ENCODE measurements at regions not wholly inside any gene's neighbourhood (a gene's known extent, or its start where the extent isn't known, plus 50 kb on each side); places are given as distances from the start of the nearest gene placed in this dataset.

- no peak overlapping the region for H3K27ac ChIP-seq
- H3K79me2 ChIP-seq (ENCODE audit: low read depth), result no peaks in the 10 kb centered on the region
- POLR2A ChIA-PET (ENCODE audit: unreplicated experiment), result no interaction called here
- H3K9me2 ChIP-seq (ENCODE audit: insufficient read depth), result no peaks in the 10 kb centered on the region
- DNase-seq, result no peak
- peaks cover 99% of the 10 kb centered on the region for H3K27me3 ChIP-seq (ENCODE audit: insufficient read depth, low read depth)
- no peaks in the 10 kb centered on the region for H3K36me3 ChIP-seq (ENCODE audit: low read depth)
- H3K9me3 ChIP-seq (ENCODE audit: insufficient read depth, low read depth), result no peaks in the 10 kb centered on the region; the same call in 1 of the 2 replicates
- TF ChIP-seq EZH2 (IDR thresholded peaks at IDR 0.05; ENCODE audit: low read depth), result no peak
- CTCF ChIA-PET, result no interaction called here
- H4K20me1 ChIP-seq (ENCODE audit: insufficient read depth), result no peaks in the 10 kb centered on the region
- no peaks in the 10 kb centered on the region for H3F3A ChIP-seq (ENCODE audit: insufficient read depth, low read depth)
- H3K4me1 ChIP-seq (replicated peaks; ENCODE audit: insufficient read depth), result no peaks in the 10 kb centered on the region
- intact Hi-C loops (cut with micrococcal nuclease; ENCODE audit: unreplicated experiment), result no loop called here
- H3K4me3 ChIP-seq, result no peak overlapping the region
- H2AFZ ChIP-seq, result no peak overlapping the region
- BruUV-seq (replicated peaks), result no TSS peak
- no peak overlapping the region for H3K4me2 ChIP-seq
Observed at GRCh38 chr6:33902457-33902853, 98.7 kb upstream of the MLN start.

- Histone ChIP-seq H3K79me2 (ENCODE audit: low read depth) (no peaks in the 10 kb centered on the region), H3K4me1 (replicated peaks; ENCODE audit: insufficient read depth) (no peaks in the 10 kb centered on the region), H2AFZ (no peak overlapping the region), H3K27ac (no peak overlapping the region), H3K36me3 (ENCODE audit: low read depth) (no peaks in the 10 kb centered on the region), H3K4me2 (no peak overlapping the region), H3K4me3 (no peak overlapping the region), H3K9me2 (ENCODE audit: insufficient read depth) (no peaks in the 10 kb centered on the region), H3K27me3 (ENCODE audit: insufficient read depth, low read depth) (peaks cover 99% of the 10 kb centered on the region), H3K9me3 (ENCODE audit: insufficient read depth, low read depth) (no peaks in the 10 kb centered on the region; the same call in 1 of the 2 replicates), H4K20me1 (ENCODE audit: insufficient read depth) (no peaks in the 10 kb centered on the region), H3F3A (ENCODE audit: insufficient read depth, low read depth) (no peaks in the 10 kb centered on the region)
- TF ChIP-seq CTCF (conservative IDR thresholded peaks at IDR 0.05) (no peak), EZH2 (IDR thresholded peaks at IDR 0.05; ENCODE audit: low read depth) (no peak)
- POLR2A ChIA-PET (ENCODE audit: unreplicated experiment), result no interaction called here
- intact Hi-C loops (cut with micrococcal nuclease; ENCODE audit: unreplicated experiment), result no loop called here
- no TSS peak for BruUV-seq (replicated peaks)
- CTCF ChIA-PET, result no interaction called here
- DNase-seq, result no peak
Observed at GRCh38 chr6:33901822-33902456, 98.1 kb upstream of the MLN start.

DNA sequence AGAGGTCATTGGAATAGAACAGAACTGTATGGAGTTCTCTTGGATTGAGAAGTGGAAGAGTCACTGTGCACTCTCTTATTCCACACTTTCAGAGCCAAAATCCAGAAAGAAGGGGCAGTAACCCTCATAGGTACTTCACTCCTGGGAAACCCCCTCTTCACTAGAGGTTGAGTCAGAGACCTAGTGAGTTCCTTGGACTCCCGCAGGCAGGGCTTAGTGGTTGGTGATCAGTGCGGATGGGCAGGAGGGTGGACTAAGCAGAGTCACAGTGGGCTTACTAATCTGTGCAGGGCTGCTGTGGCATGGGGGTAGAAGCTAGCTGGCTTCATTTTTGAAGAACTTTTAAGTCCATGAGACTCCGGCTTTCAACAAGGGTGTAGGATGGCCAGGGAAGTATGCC lies 95.0 kb upstream of the MLN start:
- no peak overlapping the region for H3K27ac ChIP-seq
- no peak overlapping the region for H3K4me2 ChIP-seq
- ChIA-PET POLR2A (ENCODE audit: unreplicated experiment) (no interaction called here), CTCF (no interaction called here)
- intact Hi-C loops (cut with micrococcal nuclease; ENCODE audit: unreplicated experiment), result no loop called here
- no peaks in the 10 kb centered on the region for H4K20me1 ChIP-seq (ENCODE audit: insufficient read depth)
- H3K27me3 ChIP-seq (ENCODE audit: insufficient read depth, low read depth), result peaks cover 99% of the 10 kb centered on the region
- no peaks in the 10 kb centered on the region for H3K36me3 ChIP-seq (ENCODE audit: low read depth)
- no peak overlapping the region for H2AFZ ChIP-seq
- no peaks in the 10 kb centered on the region for H3K4me1 ChIP-seq (replicated peaks; ENCODE audit: insufficient read depth)
- TF ChIP-seq CTCF (conservative IDR thresholded peaks at IDR 0.05), result no peak
- no peak for TF ChIP-seq EZH2 (IDR thresholded peaks at IDR 0.05; ENCODE audit: low read depth)
- no peak for DNase-seq
- H3K9me3 ChIP-seq (ENCODE audit: insufficient read depth, low read depth), result no peaks in the 10 kb centered on the region; the same call in 1 of the 2 replicates
- BruUV-seq (replicated peaks), result no TSS peak
- no peaks in the 10 kb centered on the region for H3K79me2 ChIP-seq (ENCODE audit: low read depth)
- no peaks in the 10 kb centered on the region for H3F3A ChIP-seq (ENCODE audit: insufficient read depth, low read depth)
- H3K4me3 ChIP-seq, result no peak overlapping the region
- H3K9me2 ChIP-seq (ENCODE audit: insufficient read depth), result no peaks in the 10 kb centered on the region
